ENCODE measurements at regions not wholly inside any gene's neighbourhood (a gene's known extent, or its start where the extent isn't known, plus 50 kb on each side); places are given as distances from the start of the nearest gene placed in this dataset.
"Not testable (repeated sequence)": the region's sequence is repeated elsewhere in the genome, so short reads cannot be mapped to it uniquely, and the experiment has no call there.

DNA sequence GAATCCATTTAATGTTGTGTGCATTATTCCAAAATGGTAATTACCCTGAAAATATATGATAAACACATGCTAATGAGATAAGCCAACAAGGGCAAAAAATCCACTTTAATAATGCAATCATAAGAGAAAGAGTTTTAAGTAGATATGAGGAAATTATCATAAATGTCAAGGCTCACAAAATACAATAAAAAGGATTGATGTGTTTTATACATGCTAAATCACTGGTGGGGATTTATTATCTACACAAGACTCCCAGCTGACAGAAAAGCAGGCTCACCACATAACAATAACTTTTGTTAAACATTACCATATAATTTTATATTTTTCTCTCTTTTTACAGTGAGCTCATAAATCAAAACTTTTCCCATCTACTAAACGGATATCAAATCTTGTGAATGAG lies 306.2 kb upstream of the GRAMD2B start:
- no peak overlapping the region for H3K27ac ChIP-seq (ENCODE audit: low read depth in 2 of 2, low read length in 1 of 2)
- 50 to 59% methylated on average over 1 of the region's 1 CpG for WGBS, 2 donors
- H3K9me3 ChIP-seq (ENCODE audit: control insufficient read depth in 2 of 2, insufficient read depth in 1 of 2, low read depth in 1 of 2, low read length in 1 of 2): peaks cover 0 to 5% of the 10 kb centered on the region in 2 donors
- H3K4me1 ChIP-seq (ENCODE audit: control insufficient read depth in 2 of 2, insufficient read depth in 2 of 2, low read length in 1 of 2): no peaks in the 10 kb centered on the region
- no peaks in the 10 kb centered on the region for H3K36me3 ChIP-seq (ENCODE audit: control insufficient read depth in 2 of 2, insufficient read depth in 2 of 2, low read length in 1 of 2)
- no peak overlapping the region for H3K4me3 ChIP-seq (ENCODE audit: low read depth in 1 of 2, low read length in 2 of 2)
- no peaks in the 10 kb centered on the region for H3K27me3 ChIP-seq (ENCODE audit: control insufficient read depth in 1 of 2, insufficient read depth in 2 of 2, low read length in 2 of 2)

GRCh38 chr5:126119887-126120442 lies 303.2 kb upstream of the GRAMD2B start:
- no peaks in the 10 kb centered on the region for H3K9me3 ChIP-seq (ENCODE audit: control insufficient read depth in 2 of 2, insufficient read depth in 1 of 2, low read depth in 1 of 2, low read length in 1 of 2)
- H3K36me3 ChIP-seq (ENCODE audit: control insufficient read depth in 2 of 2, insufficient read depth in 2 of 2, low read length in 1 of 2): no peaks in the 10 kb centered on the region
- 84 to 90% methylated on average over 4 of the region's 4 CpGs for WGBS, 2 donors
- H3K4me1 ChIP-seq (ENCODE audit: control insufficient read depth in 2 of 2, insufficient read depth in 2 of 2, low read length in 1 of 2): no peaks in the 10 kb centered on the region
- no peaks in the 10 kb centered on the region for H3K27me3 ChIP-seq (ENCODE audit: control insufficient read depth in 1 of 2, insufficient read depth in 2 of 2, low read length in 2 of 2)
- H3K27ac ChIP-seq (ENCODE audit: low read depth in 2 of 2, low read length in 1 of 2): no peak overlapping the region
- no peak overlapping the region for H3K4me3 ChIP-seq (ENCODE audit: low read depth in 1 of 2, low read length in 2 of 2)

- no peaks in the 10 kb centered on the region for H3K4me1 ChIP-seq (ENCODE audit: control insufficient read depth in 2 of 2, insufficient read depth in 2 of 2, low read length in 1 of 2)
- no peak overlapping the region for H3K27ac ChIP-seq (ENCODE audit: low read depth in 2 of 2, low read length in 1 of 2)
- no peaks in the 10 kb centered on the region for H3K27me3 ChIP-seq (ENCODE audit: control insufficient read depth in 1 of 2, insufficient read depth in 2 of 2, low read length in 2 of 2)
- no peaks in the 10 kb centered on the region for H3K9me3 ChIP-seq (ENCODE audit: control insufficient read depth in 2 of 2, insufficient read depth in 1 of 2, low read depth in 1 of 2, low read length in 1 of 2)
- H3K4me3 ChIP-seq (ENCODE audit: low read depth in 1 of 2, low read length in 2 of 2): no peak overlapping the region
- H3K36me3 ChIP-seq (ENCODE audit: control insufficient read depth in 2 of 2, insufficient read depth in 2 of 2, low read length in 1 of 2): no peaks in the 10 kb centered on the region
- 92 to 93% methylated on average over 1 of the region's 1 CpG for WGBS, 2 donors
These were observed 302.3 kb upstream of the GRAMD2B start for GRCh38 chr5:126120939-126121338.

GRCh38 chr5:126122942-126123341 lies 300.3 kb upstream of the GRAMD2B start:
- Histone ChIP-seq H3K9me3 (ENCODE audit: control insufficient read depth in 2 of 2, insufficient read depth in 1 of 2, low read depth in 1 of 2, low read length in 1 of 2) (no peaks in the 10 kb centered on the region), H3K27ac (ENCODE audit: low read depth in 2 of 2, low read length in 1 of 2) (no peak overlapping the region), H3K27me3 (ENCODE audit: control insufficient read depth in 1 of 2, insufficient read depth in 2 of 2, low read length in 2 of 2) (no peaks in the 10 kb centered on the region), H3K36me3 (ENCODE audit: control insufficient read depth in 2 of 2, insufficient read depth in 2 of 2, low read length in 1 of 2) (no peaks in the 10 kb centered on the region), H3K4me3 (ENCODE audit: low read depth in 1 of 2, low read length in 2 of 2) (no peak overlapping the region), H3K4me1 (ENCODE audit: control insufficient read depth in 2 of 2, insufficient read depth in 2 of 2, low read length in 1 of 2) (no peaks in the 10 kb centered on the region)
- WGBS, 2 donors: 81 to 85% methylated on average over 4 of the region's 4 CpGs

DNA sequence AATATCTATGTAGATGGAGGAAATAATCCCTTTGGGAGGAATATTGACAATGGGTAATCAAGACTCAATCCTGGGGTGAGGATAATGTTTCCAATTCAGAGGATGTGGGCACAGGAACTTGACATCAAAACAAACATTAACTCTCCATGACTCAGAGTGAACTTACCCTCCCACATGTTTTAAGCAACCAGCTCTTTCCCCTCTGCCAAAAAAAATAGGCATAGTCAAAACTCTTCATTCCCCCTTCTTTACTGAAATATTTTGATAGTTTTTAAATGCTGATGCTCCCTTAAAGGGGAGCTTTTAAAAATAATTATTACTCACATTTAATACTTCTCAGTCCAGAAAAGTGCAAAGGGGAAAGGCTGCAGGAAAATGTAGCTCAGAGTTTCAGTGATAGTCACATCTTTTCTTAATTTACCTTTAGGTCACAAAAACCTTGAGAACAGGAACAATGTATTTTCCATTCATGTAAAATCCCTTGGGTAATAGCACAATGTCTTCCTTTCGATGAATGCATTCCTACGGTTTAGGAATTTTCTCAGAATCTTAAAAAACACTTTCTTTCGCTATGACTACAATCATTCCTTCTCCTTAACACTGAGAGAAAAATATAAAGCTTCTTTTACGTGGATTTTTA lies 298.4 kb upstream of the GRAMD2B start:
- no peak overlapping the region for H3K4me3 ChIP-seq (ENCODE audit: low read depth in 1 of 2, low read length in 2 of 2)
- H3K36me3 ChIP-seq (ENCODE audit: control insufficient read depth in 2 of 2, insufficient read depth in 2 of 2, low read length in 1 of 2): no peaks in the 10 kb centered on the region
- H3K27ac ChIP-seq (ENCODE audit: low read depth in 2 of 2, low read length in 1 of 2): no peak overlapping the region
- H3K4me1 ChIP-seq (ENCODE audit: control insufficient read depth in 2 of 2, insufficient read depth in 2 of 2, low read length in 1 of 2): no peaks in the 10 kb centered on the region
- 61 to 80% methylated on average over 4 of the region's 4 CpGs for WGBS, 2 donors
- H3K27me3 ChIP-seq (ENCODE audit: control insufficient read depth in 1 of 2, insufficient read depth in 2 of 2, low read length in 2 of 2): no peaks in the 10 kb centered on the region
- H3K9me3 ChIP-seq (ENCODE audit: control insufficient read depth in 2 of 2, insufficient read depth in 1 of 2, low read depth in 1 of 2, low read length in 1 of 2): no peaks in the 10 kb centered on the region

GRCh38 chr5:126125407-126125806 lies 297.8 kb upstream of the GRAMD2B start:
- Histone ChIP-seq H3K9me3 (ENCODE audit: control insufficient read depth in 2 of 2, insufficient read depth in 1 of 2, low read depth in 1 of 2, low read length in 1 of 2) (no peaks in the 10 kb centered on the region), H3K27me3 (ENCODE audit: control insufficient read depth in 1 of 2, insufficient read depth in 2 of 2, low read length in 2 of 2) (no peaks in the 10 kb centered on the region), H3K27ac (ENCODE audit: low read depth in 2 of 2, low read length in 1 of 2) (no peak overlapping the region), H3K4me1 (ENCODE audit: control insufficient read depth in 2 of 2, insufficient read depth in 2 of 2, low read length in 1 of 2) (no peaks in the 10 kb centered on the region), H3K4me3 (ENCODE audit: low read depth in 1 of 2, low read length in 2 of 2) (no peak overlapping the region), H3K36me3 (ENCODE audit: control insufficient read depth in 2 of 2, insufficient read depth in 2 of 2, low read length in 1 of 2) (no peaks in the 10 kb centered on the region)
- WGBS, 2 donors: 88% methylated on average over 2 of the region's 2 CpGs

DNA sequence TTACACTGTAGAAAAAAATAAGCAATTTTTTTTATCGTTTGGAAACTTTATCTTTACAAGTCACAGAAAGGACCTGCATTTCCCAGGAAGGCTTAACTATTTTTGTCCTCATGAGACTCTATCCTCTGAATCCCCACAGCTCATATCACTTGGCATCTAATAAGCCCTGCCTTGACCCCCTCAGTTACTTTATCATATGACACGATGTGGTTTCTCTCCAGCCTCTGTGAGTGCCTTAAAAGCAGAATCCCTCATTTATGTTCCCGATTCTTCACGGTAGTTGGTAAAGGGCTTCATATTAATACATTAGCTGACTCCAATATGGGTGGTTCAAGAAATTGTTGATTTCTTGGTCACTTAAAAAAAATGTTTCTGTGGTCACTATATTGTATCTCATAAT lies 296.6 kb upstream of the GRAMD2B start:
- no peaks in the 10 kb centered on the region for H3K4me1 ChIP-seq (ENCODE audit: control insufficient read depth in 2 of 2, insufficient read depth in 2 of 2, low read length in 1 of 2)
- 90% methylated on average over 4 of the region's 4 CpGs for WGBS, 2 donors

DNA sequence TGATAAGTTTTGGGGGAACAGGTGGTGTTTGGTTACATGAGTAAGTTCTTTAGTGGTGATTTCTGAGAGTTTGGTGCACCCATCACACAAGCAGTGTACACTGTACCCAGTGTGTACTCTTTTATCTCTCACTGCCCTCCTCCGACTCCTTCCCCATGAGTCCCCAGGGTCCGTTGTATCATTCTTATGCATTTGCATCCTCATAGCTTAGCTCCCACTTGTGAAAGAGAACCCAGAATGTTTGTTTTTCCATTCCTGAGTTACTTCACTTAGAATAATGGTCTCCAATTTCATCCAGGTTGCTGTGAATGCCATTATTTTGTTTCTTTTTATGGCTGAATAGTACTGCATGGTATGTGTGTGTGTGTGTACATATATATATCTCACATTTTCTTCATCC lies 295.8 kb upstream of the GRAMD2B start:
- WGBS, 2 donors: 89 to 94% methylated on average over 2 of the region's 2 CpGs
- not testable (repeated sequence) for H3K36me3 ChIP-seq (ENCODE audit: control insufficient read depth in 2 of 2, insufficient read depth in 2 of 2, low read length in 1 of 2)

More for the DNA sequence above, 296.6 kb upstream of the GRAMD2B start:
- Histone ChIP-seq H3K36me3 (ENCODE audit: control insufficient read depth in 2 of 2, insufficient read depth in 2 of 2, low read length in 1 of 2) (no peaks in the 10 kb centered on the region), H3K27ac (ENCODE audit: low read depth in 2 of 2, low read length in 1 of 2) (no peak overlapping the region), H3K9me3 (ENCODE audit: control insufficient read depth in 2 of 2, insufficient read depth in 1 of 2, low read depth in 1 of 2, low read length in 1 of 2) (no peaks in the 10 kb centered on the region), H3K27me3 (ENCODE audit: control insufficient read depth in 1 of 2, insufficient read depth in 2 of 2, low read length in 2 of 2) (no peaks in the 10 kb centered on the region), H3K4me3 (ENCODE audit: low read depth in 1 of 2, low read length in 2 of 2) (no peak overlapping the region)

GRCh38 chr5:126129431-126129830 lies 293.8 kb upstream of the GRAMD2B start:
- Histone ChIP-seq H3K27me3 (ENCODE audit: control insufficient read depth in 1 of 2, insufficient read depth in 2 of 2, low read length in 2 of 2) (no peaks in the 10 kb centered on the region), H3K9me3 (ENCODE audit: control insufficient read depth in 2 of 2, insufficient read depth in 1 of 2, low read depth in 1 of 2, low read length in 1 of 2) (no peaks in the 10 kb centered on the region), H3K27ac (ENCODE audit: low read depth in 2 of 2, low read length in 1 of 2) (no peak overlapping the region), H3K4me1 (ENCODE audit: control insufficient read depth in 2 of 2, insufficient read depth in 2 of 2, low read length in 1 of 2) (no peaks in the 10 kb centered on the region), H3K4me3 (ENCODE audit: low read depth in 1 of 2, low read length in 2 of 2) (no peak overlapping the region), H3K36me3 (ENCODE audit: control insufficient read depth in 2 of 2, insufficient read depth in 2 of 2, low read length in 1 of 2) (no peaks in the 10 kb centered on the region)
- WGBS, 2 donors: 77 to 91% methylated on average over 2 of the region's 2 CpGs

More for the DNA sequence above, 295.8 kb upstream of the GRAMD2B start:
- H3K27me3 ChIP-seq (ENCODE audit: control insufficient read depth in 1 of 2, insufficient read depth in 2 of 2, low read length in 2 of 2); H3K9me3 ChIP-seq (ENCODE audit: control insufficient read depth in 2 of 2, insufficient read depth in 1 of 2, low read depth in 1 of 2, low read length in 1 of 2); H3K4me1 ChIP-seq (ENCODE audit: control insufficient read depth in 2 of 2, insufficient read depth in 2 of 2, low read length in 1 of 2); H3K27ac ChIP-seq (ENCODE audit: low read depth in 2 of 2, low read length in 1 of 2); H3K4me3 ChIP-seq (ENCODE audit: low read depth in 1 of 2, low read length in 2 of 2): not testable (repeated sequence)

DNA sequence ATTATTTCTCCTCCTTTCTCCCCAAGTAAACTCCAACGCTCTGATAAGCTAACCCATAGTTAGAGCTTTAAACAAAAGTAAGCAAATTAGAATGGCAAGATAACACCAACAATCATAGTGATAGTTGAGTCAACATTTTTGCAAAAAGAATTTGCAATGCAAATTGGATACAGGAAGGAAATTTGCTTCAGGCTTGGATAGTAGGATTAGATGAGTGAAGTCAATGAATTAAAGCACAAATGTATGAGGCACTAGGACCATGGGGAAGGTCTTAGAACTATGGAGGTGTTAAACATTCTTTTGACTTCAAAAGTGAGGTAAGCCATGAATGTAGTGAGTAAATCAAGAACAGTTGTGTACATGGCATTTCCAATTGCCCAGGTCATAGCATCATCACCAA lies 289.8 kb upstream of the GRAMD2B start:
- Histone ChIP-seq H3K4me3 (ENCODE audit: low read depth in 1 of 2, low read length in 2 of 2) (no peak overlapping the region), H3K27me3 (ENCODE audit: control insufficient read depth in 1 of 2, insufficient read depth in 2 of 2, low read length in 2 of 2) (no peaks in the 10 kb centered on the region), H3K27ac (ENCODE audit: low read depth in 2 of 2, low read length in 1 of 2) (no peak overlapping the region), H3K36me3 (ENCODE audit: control insufficient read depth in 2 of 2, insufficient read depth in 2 of 2, low read length in 1 of 2) (no peaks in the 10 kb centered on the region), H3K9me3 (ENCODE audit: control insufficient read depth in 2 of 2, insufficient read depth in 1 of 2, low read depth in 1 of 2, low read length in 1 of 2) (no peaks in the 10 kb centered on the region), H3K4me1 (ENCODE audit: control insufficient read depth in 2 of 2, insufficient read depth in 2 of 2, low read length in 1 of 2) (no peaks in the 10 kb centered on the region)
- 83 to 85% methylated on average over 1 of the region's 1 CpG for WGBS, 2 donors

Measured in esophagus (tissue), 2 donors.